ENCODE measurements at regions not wholly inside any gene's neighbourhood (a gene's known extent, or its start where the extent isn't known, plus 50 kb on each side); places are given as distances from the start of the nearest gene placed in this dataset.

- Histone ChIP-seq H3K36me3 (ENCODE audit: control insufficient read depth, insufficient read depth, low read length) (no peaks in the 10 kb centered on the region), H3K4me3 (ENCODE audit: low read depth, low read length) (no peak overlapping the region), H3K27me3 (ENCODE audit: control insufficient read depth, insufficient read depth, low read length) (no peaks in the 10 kb centered on the region)
- no peak for DNase-seq (ENCODE audit: low read depth)
- no peak for FAIRE-seq
- TF ChIP-seq CTCF (IDR thresholded peaks at IDR 0.05; ENCODE audit: insufficient read depth, low read length, severe bottlenecking) = no peak
These were observed 544.6 kb upstream of the LMCD1 start for GRCh38 chr3:7957024-7957423.

GRCh38 chr3:7959094-7959493 lies 542.5 kb upstream of the LMCD1 start:
- DNase-seq (ENCODE audit: low read depth) (no peak), FAIRE-seq (no peak)
- Histone ChIP-seq H3K27me3 (ENCODE audit: control insufficient read depth, insufficient read depth, low read length) (no peaks in the 10 kb centered on the region), H3K36me3 (ENCODE audit: control insufficient read depth, insufficient read depth, low read length) (no peaks in the 10 kb centered on the region), H3K4me3 (ENCODE audit: low read depth, low read length) (no peak overlapping the region)
- TF ChIP-seq CTCF (IDR thresholded peaks at IDR 0.05; ENCODE audit: insufficient read depth, low read length, severe bottlenecking) = no peak

- Histone ChIP-seq H3K36me3 (ENCODE audit: control insufficient read depth, insufficient read depth, low read length) (no peaks in the 10 kb centered on the region), H3K27me3 (ENCODE audit: control insufficient read depth, insufficient read depth, low read length) (no peaks in the 10 kb centered on the region), H3K4me3 (ENCODE audit: low read depth, low read length) (no peak overlapping the region)
- no peak for DNase-seq (ENCODE audit: low read depth)
- no peak for FAIRE-seq
- TF ChIP-seq CTCF (IDR thresholded peaks at IDR 0.05; ENCODE audit: insufficient read depth, low read length, severe bottlenecking) = no peak
These were observed 541.0 kb upstream of the LMCD1 start for GRCh38 chr3:7960601-7961000.

- no peak for FAIRE-seq
- DNase-seq (ENCODE audit: low read depth) = no peak
- TF ChIP-seq CTCF (IDR thresholded peaks at IDR 0.05; ENCODE audit: insufficient read depth, low read length, severe bottlenecking) = no peak
- no peaks in the 10 kb centered on the region for H3K27me3 ChIP-seq (ENCODE audit: control insufficient read depth, insufficient read depth, low read length)
- no peaks in the 10 kb centered on the region for H3K36me3 ChIP-seq (ENCODE audit: control insufficient read depth, insufficient read depth, low read length)
- H3K4me3 ChIP-seq (ENCODE audit: low read depth, low read length) = no peak overlapping the region
These were observed 539.3 kb upstream of the LMCD1 start for GRCh38 chr3:7962301-7962700.

GRCh38 chr3:7964899-7965298 lies 536.7 kb upstream of the LMCD1 start:
- Histone ChIP-seq H3K36me3 (ENCODE audit: control insufficient read depth, insufficient read depth, low read length) (no peaks in the 10 kb centered on the region), H3K4me3 (ENCODE audit: low read depth, low read length) (no peak overlapping the region), H3K27me3 (ENCODE audit: control insufficient read depth, insufficient read depth, low read length) (no peaks in the 10 kb centered on the region)
- FAIRE-seq (no peak), DNase-seq (ENCODE audit: low read depth) (no peak)
- TF ChIP-seq CTCF (IDR thresholded peaks at IDR 0.05; ENCODE audit: insufficient read depth, low read length, severe bottlenecking) = peak; percentile 6

GRCh38 chr3:7973006-7973405 lies 528.6 kb upstream of the LMCD1 start:
- no peak for DNase-seq (ENCODE audit: low read depth)
- TF ChIP-seq CTCF (IDR thresholded peaks at IDR 0.05; ENCODE audit: insufficient read depth, low read length, severe bottlenecking) = no peak
- H3K27me3 ChIP-seq (ENCODE audit: control insufficient read depth, insufficient read depth, low read length) = no peaks in the 10 kb centered on the region
- H3K36me3 ChIP-seq (ENCODE audit: control insufficient read depth, insufficient read depth, low read length) = no peaks in the 10 kb centered on the region
- H3K4me3 ChIP-seq (ENCODE audit: low read depth, low read length) = no peak overlapping the region
- FAIRE-seq = no peak

Measured in bronchial epithelial cell (primary cell).